Amniotic stem cell (primary cell): ENCODE measurements at regions not wholly inside any gene's neighbourhood (a gene's known extent, or its start where the extent isn't known, plus 50 kb on each side); places are given as distances from the start of the nearest gene placed in this dataset.

Experiments used
- DNase-seq: peaks from one replicate; lab custom pipeline; 2025; lab: John Stamatoyannopoulos, UW

- DNase-seq: no peak
These were observed 184.7 kb upstream of the DLGAP1 start for GRCh38 chr18:4639628-4640310.

GRCh38 chr18:4638680-4639079, 183.6 kb upstream of the DLGAP1 start:
- no peak for DNase-seq

- DNase-seq: no peak
These were observed 182.8 kb upstream of the DLGAP1 start for GRCh38 chr18:4637876-4638275.

GRCh38 chr18:4636967-4637366, 181.9 kb upstream of the DLGAP1 start:
- no peak for DNase-seq

- DNase-seq: no peak
These were observed 176.1 kb upstream of the DLGAP1 start for GRCh38 chr18:4631239-4631638.

GRCh38 chr18:4605212-4605611, 150.1 kb upstream of the DLGAP1 start:
- no peak for DNase-seq

- no peak for DNase-seq
These were observed 148.8 kb upstream of the DLGAP1 start for GRCh38 chr18:4603955-4604354.

- DNase-seq: no peak
These were observed 144.2 kb upstream of the DLGAP1 start for GRCh38 chr18:4599312-4599711.

GRCh38 chr18:4597301-4597700, 142.2 kb upstream of the DLGAP1 start:
- DNase-seq: no peak

GRCh38 chr18:4593895-4594294, 138.8 kb upstream of the DLGAP1 start:
- DNase-seq: no peak

- DNase-seq: no peak
These were observed 138.4 kb upstream of the DLGAP1 start for GRCh38 chr18:4593459-4593858.

GRCh38 chr18:4589056-4589800, 134.1 kb upstream of the DLGAP1 start:
- no peak for DNase-seq

- DNase-seq: no peak
These were observed 132.1 kb upstream of the DLGAP1 start for GRCh38 chr18:4587204-4587603.

GRCh38 chr18:4586731-4587130, 131.6 kb upstream of the DLGAP1 start:
- DNase-seq: no peak

- no peak for DNase-seq
These were observed 127.6 kb upstream of the DLGAP1 start for GRCh38 chr18:4582431-4583335.

GRCh38 chr18:4581966-4582365, 126.9 kb upstream of the DLGAP1 start:
- DNase-seq: no peak

- DNase-seq: no peak
These were observed 123.3 kb upstream of the DLGAP1 start for GRCh38 chr18:4578449-4578848.

- no peak for DNase-seq
These were observed 118.6 kb upstream of the DLGAP1 start for GRCh38 chr18:4573735-4574134.

GRCh38 chr18:4557502-4557901, 102.4 kb upstream of the DLGAP1 start:
- DNase-seq: no peak

GRCh38 chr18:4551001-4551360, 95.9 kb upstream of the DLGAP1 start:
- no peak for DNase-seq

- DNase-seq: no peak
These were observed 94.2 kb upstream of the DLGAP1 start for GRCh38 chr18:4549164-4549872.

GRCh38 chr18:4547126-4547525, 92.0 kb upstream of the DLGAP1 start:
- no peak for DNase-seq
